ENCODE measurements at regions not wholly inside any gene's neighbourhood (a gene's known extent, or its start where the extent isn't known, plus 50 kb on each side); places are given as distances from the start of the nearest gene placed in this dataset.

- DNase-seq, result no peak
These were observed 713.4 kb downstream of the PCDH18 start for GRCh38 chr4:136818811-136819330.

DNA sequence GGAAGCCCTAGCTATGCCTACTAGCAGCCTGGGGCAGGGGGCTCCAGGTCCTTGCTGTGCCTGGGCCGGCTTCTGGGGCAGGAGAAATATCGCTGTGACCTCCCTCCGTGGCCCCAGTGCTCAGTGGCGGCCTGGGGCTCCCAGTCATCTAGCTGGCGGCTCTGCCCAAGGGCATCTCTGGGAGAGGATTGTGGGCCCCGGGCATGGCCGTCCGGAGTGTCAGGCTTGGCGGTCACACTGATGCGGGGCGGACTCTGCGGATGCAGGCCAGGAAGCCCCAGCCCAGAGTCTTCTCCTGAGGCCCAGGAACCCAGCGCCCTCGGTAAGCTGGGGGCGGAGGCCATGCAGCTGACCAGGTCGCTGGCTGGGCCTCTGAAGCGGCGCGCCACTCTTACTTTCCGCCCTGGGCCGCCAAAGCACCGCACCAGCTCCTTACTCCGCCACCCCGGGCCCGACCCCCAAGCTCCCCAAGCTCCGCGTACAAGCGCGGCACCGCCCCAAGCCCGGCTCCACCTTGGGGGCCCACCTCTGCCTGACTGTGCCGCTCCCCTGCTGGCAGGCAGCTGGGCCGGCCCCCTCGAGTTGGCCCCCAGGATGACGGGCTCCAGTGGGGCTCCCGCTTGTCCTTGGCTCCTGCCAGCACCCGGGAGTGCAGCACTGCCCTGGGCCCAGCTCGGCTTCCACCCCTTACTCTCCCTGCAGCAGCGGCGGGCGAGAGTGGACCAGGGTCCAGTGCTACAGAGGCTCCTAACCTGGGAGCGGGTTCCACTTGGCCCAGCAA, 720.0 kb downstream of the PCDH18 start:
- DNase-seq, result no peak

- no peak for DNase-seq
These were observed 720.7 kb downstream of the PCDH18 start for GRCh38 chr4:136811496-136812077.

DNA sequence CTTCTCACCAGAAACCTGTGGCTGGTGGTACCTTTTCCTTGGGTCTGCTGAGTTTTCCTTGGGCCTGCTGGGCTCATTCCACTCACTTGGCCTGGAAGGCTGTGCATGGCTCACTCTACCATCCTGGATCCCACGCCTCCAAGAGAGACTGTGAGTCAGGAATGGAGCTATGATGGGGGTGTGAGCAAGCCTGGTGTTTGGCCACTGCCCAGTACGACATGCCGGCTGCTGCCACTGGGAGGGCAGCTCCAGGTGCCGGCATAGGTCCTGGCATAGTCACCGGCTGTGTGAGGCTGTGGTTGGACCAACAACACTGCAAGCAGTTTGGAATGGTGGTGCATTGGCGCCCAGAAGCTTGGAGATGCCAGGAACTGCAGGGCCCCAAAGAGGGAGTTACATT, 721.7 kb downstream of the PCDH18 start:
- DNase-seq, result no peak

DNA sequence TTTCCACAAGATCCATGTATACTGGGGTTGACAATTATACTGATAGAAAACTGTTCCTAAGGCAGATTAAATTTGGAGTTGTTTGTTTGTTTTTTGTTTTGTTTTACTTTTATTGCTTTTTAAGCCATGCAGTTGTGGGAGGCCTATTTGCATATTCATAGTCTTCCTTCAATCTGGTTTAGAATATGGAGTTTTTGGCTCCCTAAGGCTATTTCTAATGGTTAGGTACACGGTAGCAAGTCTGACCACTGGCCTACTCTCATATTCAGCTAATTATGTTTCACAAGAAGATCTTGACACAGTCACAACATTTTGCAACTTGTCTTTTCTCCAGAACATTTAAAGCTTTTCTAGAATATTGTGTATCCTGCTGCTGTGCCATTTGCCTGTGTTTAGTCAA, 725.5 kb downstream of the PCDH18 start:
- DNase-seq, result no peak

DNA sequence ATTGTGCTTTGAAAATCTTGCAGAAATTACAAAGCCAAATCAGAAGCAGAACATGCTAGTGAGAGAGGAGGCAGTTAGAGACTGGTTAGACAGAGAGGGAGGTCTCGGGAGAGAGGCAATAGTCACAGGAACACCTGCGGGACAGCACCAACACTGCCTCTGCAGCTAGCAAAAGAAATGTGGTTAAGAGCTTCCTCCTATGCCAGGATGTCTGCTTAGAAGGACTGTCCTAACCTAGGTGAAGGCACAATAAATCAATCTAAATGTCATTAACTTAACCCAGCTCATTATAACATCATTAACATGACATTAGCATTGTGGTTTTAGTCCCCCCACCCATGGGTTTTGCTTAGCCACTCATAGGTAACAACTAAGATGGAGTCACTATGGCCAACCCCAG, 726.7 kb downstream of the PCDH18 start:
- DNase-seq, result no peak

DNA sequence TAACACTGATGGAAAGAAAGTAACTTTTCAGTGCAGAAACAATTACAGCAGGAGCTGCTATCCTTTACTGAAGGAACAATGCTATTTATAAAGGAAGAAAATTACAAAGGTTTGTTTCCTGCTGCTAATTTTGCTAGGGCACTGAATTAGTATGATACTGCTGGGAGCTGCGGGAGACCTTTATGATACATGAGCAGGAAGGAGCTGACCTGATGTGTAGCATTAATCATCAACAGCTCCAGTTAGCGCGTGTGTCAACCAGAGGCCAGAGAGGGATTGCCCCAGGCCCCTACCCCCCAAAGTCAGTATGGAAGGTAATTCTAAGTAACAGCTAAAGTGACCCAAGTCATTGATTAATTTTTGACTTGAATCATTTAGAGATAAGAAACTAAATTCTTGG, 728.9 kb downstream of the PCDH18 start:
- no peak for DNase-seq

DNA sequence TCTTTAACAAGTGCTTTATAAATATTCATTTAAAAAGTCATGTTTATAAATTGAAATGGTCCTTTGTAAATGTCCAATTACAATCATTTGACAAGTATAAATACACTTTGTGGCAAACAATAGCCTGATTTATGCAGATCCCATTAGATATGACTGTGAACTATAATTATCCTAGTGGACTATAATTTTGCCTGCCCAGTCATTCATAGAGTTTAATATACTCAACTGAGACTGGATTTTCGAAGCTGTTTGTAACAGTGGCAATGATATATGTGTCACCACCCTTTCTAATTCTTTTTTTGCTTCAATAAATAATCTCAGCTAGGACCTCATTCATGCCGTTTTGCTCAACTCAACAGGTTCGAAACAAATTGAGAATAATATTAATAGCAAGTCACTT, 732.0 kb downstream of the PCDH18 start:
- DNase-seq, result no peak

GRCh38 chr4:136796953-136797352, 735.3 kb downstream of the PCDH18 start:
- DNase-seq, result no peak

- no peak for DNase-seq
These were observed 738.4 kb downstream of the PCDH18 start for GRCh38 chr4:136793848-136794247.

DNA sequence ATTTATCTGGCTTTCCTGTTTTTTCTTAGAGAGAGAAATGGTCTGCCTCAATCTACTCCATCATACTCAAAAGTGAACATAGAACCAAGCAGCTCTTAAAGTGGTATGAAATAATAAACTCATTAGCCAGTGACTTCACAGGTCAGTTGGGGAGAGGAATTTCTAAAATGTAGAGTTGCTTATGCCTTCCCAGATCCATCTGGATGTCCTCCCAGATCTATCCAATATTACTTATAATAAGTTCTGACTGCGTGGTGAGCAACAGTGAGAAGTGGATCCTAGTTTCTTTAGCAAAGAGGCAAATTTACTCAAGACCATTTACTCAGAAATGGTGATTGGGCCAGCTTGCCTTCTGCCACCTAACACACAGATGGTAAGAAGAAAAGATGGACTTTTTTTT, 748.0 kb downstream of the PCDH18 start:
- no peak for DNase-seq

GRCh38 chr4:136769717-136770116, 762.6 kb downstream of the PCDH18 start:
- no peak for DNase-seq

GRCh38 chr4:136768925-136769275, 763.4 kb downstream of the PCDH18 start:
- no peak for DNase-seq

DNA sequence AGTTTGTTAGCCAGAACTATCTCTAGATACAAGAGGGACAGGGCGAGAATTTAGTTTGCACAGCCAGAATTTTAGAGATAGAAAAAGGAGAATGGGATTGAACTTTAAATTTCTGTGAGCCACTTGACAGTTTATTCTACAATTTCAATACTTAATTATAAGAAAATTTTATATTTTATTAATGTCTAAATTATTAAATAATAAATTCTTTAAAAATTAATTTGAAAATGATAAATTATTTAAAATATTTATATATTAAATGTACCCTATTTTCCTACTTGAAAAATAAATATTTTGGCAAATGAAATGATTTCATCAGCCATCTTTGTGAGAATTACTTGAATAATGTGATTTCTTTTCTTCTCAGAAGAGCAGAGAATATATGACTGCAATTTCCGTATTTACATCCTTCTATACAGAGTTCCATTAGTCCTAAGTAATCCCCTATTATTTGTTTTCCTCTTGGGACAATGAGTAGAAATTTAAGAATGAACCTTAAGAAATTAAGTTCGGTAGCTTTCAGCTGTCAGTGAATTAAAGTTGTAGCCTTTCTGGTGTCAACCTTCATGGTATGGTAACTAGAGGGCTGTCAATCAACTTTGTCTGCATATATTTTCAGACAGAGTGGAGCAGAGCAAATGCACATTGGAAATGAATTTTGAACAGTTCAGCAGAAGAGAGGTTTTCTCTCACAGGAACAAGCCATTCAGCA, 763.9 kb downstream of the PCDH18 start:
- DNase-seq, result no peak

- no peak for DNase-seq
These were observed 768.4 kb downstream of the PCDH18 start for GRCh38 chr4:136763919-136764318.

DNA sequence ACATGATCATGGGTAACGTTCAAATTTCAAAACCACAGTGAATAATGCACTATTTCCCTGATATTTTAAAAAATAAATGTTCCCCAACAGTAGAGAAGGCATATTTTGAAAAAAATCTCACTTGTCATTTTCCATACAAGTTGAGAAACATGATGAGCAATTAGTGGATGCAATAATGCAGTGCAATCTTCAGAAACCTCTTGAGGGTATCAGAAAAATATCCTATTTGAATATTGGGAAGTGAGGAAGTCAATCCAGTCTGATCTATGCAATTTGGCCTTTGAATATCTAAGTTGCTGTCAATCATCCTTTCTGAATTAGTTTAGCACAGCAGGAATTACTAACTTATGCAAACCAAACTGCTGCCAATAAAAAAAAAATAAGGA, 776.8 kb downstream of the PCDH18 start:
- DNase-seq, result no peak

DNA sequence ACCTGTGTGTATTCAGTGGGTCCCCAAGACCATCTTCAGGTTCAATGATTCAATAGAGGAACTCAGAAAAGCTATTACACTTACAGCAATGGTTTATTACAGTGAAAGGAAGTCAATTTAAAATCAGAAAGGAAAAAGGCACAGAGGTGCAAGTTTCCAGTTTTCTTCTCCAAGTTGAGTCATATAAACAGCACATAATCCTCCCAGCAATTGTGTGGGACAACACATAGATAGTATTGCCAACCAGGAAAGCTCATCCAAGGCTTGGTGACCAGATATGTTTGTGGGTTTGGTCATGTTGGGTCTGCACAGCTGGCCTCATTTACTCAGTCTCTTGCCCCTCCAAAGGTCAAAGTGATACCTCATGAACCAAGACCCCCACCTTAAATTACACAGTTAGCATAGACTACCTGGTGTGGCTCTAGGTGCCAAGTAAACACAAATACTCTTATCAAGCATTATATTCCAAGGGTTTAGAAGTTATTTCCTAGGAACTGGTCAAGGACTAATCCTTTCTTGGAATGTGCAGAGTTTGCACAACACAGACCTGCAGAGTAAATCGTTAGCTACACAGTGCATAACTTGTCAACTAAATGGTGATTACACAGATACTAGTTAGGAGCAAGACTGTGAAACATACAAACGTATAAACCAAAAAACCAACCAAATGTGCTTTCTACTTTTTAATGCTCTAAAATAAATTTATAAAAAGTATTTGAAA, 777.3 kb downstream of the PCDH18 start:
- DNase-seq, result no peak

DNA sequence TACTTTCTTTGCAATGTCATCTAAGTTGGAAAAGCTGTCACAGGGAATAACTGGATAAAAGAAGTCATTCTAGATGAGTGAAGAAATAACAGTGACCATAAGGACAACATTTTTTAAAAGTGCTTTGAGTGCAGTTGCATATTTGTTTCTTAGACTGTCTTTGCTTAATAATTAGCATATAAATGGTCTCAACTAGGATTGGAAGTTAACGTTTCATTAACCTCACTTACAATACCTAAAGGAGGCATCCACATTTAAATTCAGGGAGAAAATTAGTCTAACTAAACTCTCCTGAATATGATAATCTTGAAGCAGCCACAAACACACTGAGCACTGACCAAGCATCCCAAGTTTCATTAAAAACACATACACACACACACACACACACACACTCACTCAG, 780.7 kb downstream of the PCDH18 start:
- no peak for DNase-seq

DNA sequence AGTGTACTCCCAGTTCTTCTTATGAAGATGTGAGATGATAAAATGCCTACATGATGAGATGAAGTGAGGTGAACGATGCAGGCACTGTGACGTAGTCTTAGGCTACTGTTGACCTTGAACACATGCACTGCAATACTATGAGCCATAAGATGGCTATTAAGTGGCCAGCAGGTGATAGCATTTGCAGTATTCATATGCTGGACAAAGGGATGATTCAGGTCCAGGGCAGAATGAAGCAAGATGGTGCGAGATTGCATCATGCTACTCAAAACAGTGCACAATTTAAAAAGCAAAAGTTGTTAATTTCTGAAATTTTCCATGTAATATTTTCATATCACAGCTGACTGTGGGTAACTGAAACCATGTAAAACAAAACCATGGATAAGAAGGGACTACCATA, 781.4 kb downstream of the PCDH18 start:
- DNase-seq, result no peak

GRCh38 chr4:136749989-136750388, 782.3 kb downstream of the PCDH18 start:
- DNase-seq, result no peak

- DNase-seq, result no peak
These were observed 783.5 kb downstream of the PCDH18 start for GRCh38 chr4:136748773-136749172.

DNA sequence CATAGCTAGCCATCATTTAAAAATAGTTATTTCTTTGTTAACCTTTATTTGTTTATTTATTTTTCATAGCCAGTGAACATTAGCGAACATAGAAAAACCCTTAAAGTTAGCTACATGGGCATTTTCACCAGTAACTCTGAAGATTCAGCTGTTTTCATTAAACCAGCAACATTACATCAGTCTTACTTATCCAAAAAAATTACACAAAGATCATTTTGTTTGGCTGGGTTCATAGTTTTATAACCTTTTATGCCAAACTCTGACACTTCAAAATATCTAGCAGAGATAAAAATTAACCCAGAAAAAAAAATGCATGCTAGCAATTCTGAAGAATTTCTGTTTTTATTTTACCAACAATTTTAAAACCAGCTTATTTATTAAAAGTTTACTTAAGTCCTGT, 784.1 kb downstream of the PCDH18 start:
- no peak for DNase-seq

DNA sequence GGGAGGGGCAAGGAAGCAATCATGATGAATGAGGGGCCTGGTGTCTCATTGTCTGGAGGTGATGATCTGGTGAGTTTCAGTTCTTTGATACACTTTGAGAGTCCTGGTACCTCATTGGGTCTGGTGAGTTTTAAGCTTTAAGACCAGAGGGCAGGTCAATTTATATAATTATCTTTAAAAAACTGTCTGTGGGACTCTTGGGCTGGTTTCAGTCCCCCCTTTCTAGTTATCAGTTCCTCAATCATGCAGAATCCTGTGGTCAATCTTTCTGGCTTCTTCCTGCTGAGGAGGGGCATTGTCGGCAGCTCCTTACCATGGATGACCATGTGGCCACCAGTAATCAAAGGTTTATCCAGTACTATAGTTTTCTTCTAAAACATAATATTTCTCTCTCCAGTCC, 789.1 kb downstream of the PCDH18 start:
- no peak for DNase-seq

GRCh38 chr4:136742333-136742732, 790.0 kb downstream of the PCDH18 start:
- no peak for DNase-seq
